GM19438 (cell line): ENCODE measurements at regions not wholly inside any gene's neighbourhood (a gene's known extent, or its start where the extent isn't known, plus 50 kb on each side); places are given as distances from the start of the nearest gene placed in this dataset.

Source experiments
- ATAC-seq: cut with Tn5 transposase; IDR thresholded peaks from one replicate; pipeline ENCODE4 v1.9.1; 2021; ENCODE audit warnings: low read depth; ENCODE audit not compliant: unreplicated experiment

DNA sequence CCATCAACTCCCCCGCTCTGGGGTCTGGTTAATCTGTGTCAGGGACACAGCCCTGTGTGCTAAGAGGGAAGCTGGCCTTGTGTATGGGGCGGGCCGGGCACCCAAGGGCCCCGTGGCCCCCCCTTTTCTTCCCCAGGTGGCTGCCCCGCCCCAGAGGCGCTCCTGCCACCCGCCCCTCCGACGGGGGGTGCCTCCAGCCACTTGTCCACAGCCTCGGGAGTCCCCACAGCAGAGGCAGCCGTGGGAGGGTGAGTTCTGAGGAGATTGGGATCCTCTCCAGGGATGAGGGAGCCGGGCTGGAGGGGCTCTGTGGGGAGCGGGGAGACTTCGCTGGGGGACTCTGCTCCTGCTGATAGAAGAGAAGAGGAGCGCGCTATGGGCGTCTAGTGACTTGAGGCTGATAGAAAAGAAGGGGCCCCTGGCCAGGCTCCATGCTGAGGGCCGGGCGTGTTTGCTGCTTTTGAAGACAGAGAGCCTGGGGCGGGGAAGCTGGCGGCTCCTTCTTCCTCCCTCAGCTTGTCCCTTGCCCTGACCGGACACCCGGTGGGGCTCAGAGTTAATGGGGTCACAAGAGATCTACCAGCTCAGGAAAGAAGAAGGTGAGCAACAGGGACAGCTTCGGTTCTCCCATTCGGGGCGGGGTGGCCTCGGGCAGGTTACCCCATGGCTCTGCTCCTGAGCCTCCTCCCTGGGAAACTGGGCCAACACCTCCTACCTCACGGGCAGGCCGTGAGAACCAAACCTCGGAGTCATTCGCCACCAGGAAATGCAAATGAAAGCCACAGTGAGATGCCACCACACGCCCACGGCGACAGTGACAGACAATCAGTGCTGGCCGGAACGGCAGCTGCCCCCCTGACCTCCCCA lies 89.4 kb upstream of the TAF1B start:
- ATAC-seq: peak; percentile 42

DNA sequence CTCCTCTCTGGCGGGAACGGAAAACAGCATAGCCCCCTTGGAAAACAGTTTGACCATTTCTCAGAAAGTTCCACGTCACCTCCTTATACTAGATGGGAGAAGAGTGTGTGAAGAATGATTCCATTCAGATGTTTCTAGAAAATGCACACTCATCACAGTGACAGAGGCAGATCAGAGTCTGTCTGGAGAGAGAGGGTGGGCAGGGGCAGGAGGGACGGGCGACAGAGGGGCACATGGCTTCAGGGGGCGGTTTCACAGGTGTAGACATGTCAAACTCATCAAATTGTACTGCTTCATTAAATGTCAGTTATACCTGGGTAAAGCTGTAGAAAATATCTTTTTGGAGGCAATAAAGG lies 88.8 kb upstream of the TAF1B start:
- no peak for ATAC-seq

GRCh38 chr2:9755008-9755407 lies 88.3 kb upstream of the TAF1B start:
- ATAC-seq: no peak

GRCh38 chr2:9755638-9756037 lies 87.6 kb upstream of the TAF1B start:
- no peak for ATAC-seq

- ATAC-seq: no peak
These were observed 86.5 kb upstream of the TAF1B start for GRCh38 chr2:9756692-9757250.

GRCh38 chr2:9757501-9758264 lies 85.6 kb upstream of the TAF1B start:
- no peak for ATAC-seq

DNA sequence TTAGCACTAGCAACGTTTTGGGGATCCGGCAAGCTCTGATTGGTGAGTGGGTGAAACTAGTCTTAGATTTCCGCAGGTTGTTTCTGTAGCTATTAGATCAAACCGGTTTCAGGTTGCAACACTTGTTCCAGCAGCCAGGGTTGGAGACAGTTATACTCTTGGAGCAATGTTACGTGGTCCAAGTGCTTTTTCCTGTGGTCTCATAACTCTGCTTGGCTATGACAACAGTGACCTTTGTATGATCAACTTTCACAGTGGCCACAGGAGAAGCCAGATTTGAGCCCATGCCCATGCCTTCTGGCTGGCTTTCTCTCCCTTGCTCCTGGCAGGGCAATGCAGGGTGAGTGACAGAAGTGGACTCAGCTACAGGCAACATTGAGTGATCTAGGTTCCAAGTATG lies 84.5 kb upstream of the TAF1B start:
- ATAC-seq: no peak

- ATAC-seq: no peak
These were observed 83.0 kb upstream of the TAF1B start for GRCh38 chr2:9760069-9760901.

- ATAC-seq: no peak
These were observed 82.4 kb upstream of the TAF1B start for GRCh38 chr2:9760902-9761228.

- no peak for ATAC-seq
These were observed 81.7 kb upstream of the TAF1B start for GRCh38 chr2:9761577-9761976.

GRCh38 chr2:9762164-9762563 lies 81.1 kb upstream of the TAF1B start:
- no peak for ATAC-seq

GRCh38 chr2:9762941-9763340 lies 80.3 kb upstream of the TAF1B start:
- ATAC-seq: no peak

DNA sequence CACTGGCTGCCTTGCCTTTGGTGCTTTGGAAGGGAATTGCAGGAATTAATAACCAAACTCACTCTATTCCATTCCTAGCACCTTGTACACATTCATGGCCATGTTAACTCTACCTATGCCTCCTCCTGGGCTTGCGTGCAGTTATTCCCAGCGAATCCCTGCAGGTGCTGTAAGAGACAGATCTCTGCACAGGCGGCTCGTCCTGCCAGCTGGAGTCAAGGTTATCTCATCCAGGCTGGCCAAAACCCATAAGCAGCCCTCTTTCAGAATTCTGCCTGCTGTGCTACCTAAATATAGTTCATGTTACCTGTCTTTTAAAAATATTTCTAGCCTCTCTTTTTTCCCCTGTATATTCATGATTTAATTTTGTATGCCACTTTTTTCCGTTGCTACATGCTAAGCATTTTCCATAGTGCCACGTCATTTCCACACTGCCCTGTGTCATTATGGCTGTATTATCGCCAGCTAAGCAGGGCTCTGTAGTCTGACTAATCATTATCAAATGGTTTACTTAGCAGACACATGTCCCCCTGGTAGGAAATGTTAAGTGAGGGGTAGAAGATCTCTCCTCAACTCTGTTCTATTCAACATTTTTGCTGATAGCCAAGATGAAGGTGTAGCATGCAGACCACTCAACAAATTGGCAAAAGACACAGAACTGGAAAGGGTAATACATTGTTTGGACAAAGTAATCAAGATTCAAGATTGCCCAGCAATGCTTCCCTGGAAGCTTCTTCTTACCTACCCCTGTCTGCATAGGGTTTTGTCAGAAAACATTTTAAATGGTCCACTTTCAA lies 79.7 kb upstream of the TAF1B start:
- no peak for ATAC-seq

DNA sequence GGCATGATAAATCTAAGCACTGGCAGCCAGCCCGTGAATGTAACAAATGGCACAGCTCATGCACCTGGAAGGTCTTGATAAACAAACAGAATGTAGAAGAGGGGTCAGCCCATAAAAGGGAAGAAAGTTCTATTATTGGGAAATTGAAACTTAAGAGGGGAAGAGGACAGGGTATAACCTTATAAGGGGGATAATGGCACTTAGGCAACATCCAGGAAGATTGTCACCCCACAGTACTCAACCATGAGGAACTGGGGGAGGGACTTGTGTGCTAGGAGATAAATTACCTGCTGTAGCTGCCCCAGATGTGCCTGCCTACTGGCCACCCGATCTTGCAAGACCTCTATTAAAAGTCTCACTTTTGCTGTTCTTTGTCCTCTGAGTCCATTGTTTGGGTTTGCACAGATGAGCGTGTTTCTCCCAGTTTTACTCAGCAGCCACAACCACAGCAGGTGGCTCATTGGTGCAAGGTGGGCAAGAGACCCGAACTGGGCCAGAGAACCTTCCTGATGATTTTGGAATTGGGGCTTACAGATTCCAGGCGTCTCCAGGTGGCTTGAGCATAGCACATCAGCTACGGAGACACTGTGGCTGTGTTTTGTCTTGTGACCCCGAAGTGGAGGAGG lies 79.0 kb upstream of the TAF1B start:
- no peak for ATAC-seq

DNA sequence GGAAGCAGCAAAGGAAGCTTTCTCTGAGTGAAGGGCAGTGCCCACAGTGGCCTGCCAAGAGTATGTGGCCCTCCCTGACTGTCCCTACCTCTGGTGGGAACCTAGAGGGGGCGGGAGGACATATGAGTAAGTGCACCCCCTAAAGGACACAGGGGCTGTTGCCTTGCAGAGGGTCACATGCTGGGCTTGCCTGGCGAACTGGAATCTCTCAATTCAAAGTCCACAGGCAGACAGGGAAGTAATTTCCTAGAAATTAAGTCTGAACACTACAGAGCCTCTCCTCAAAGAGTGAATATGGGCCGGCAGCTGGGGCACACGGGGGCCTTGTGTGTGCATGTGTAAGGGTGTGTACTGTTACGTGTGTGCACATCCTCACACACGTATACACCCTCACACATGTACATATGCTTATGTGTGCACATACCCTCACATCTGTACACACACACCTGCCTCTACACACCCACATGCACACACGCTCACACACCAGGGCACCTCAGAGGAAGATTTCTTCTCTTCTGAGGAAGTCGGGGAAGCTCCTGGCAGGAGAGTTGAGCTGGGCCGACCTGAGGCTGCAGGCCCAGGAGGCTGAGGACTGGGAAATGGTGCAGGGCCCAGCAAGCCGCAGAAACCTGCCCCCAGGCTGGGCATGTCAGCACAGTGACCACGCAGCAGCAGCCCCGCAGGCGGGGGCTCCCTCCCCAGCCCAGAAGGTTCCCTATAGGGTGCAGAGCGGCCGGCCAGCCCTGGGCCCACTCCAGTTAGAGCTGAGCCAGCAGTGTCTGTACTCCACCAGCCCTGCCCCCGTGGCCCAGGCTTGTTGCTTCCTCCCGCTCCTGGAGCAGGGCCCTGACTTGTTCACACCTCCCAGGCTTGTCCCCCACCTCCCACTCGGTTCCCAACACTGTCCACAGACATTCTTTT lies 77.4 kb upstream of the TAF1B start:
- no peak for ATAC-seq

- no peak for ATAC-seq
These were observed 75.5 kb upstream of the TAF1B start for GRCh38 chr2:9767656-9768281.

DNA sequence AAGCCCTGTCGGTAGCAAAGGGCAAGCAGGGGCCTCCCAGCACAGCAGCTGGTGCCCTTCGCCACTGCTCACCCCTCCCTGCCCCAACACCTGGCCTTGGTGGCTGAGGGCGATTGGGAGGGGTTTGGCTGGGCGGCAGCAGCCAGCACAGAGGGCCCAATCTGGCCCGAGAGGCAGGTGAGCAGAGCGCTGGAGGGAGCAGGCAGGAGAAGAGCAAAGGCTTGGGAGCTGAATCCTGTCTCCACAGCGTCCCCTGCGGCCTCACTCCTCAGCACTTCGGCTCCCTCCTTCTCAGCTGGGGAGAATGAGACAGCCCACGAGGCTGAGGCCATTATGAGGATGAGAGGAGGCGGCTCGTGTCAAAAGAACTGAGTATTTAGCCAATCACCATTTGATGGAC lies 74.9 kb upstream of the TAF1B start:
- ATAC-seq: no peak
